Right cardiac atrium (tissue), 5 donors: ENCODE measurements at regions not wholly inside any gene's neighbourhood (a gene's known extent, or its start where the extent isn't known, plus 50 kb on each side); places are given as distances from the start of the nearest gene placed in this dataset.
A peak's percentile ranks its signal among the peaks of the same experiment; 100 is the strongest.
"Not testable (repeated sequence)": the region's sequence is repeated elsewhere in the genome, so short reads cannot be mapped to it uniquely, and the experiment has no call there.

Experiments used
- ATAC-seq, 2 donors: fragments of 200-7000 bp; cut with Tn5 transposase; one replicate each; pipeline versions ENCODE4 v1.8.0 to v1.9.1; 2020; ENCODE audit warnings: moderate library complexity in 2 of 2, mild to moderate bottlenecking in 1 of 2
- DNase-seq, 3 donors: peaks; one replicate each; pipeline ENCODE4 v3.0.0-alpha.2; 2020
- H3K27ac ChIP-seq: one replicate; pipeline ENCODE4 v1.5.1; 2013; ENCODE audit warnings: mild to moderate bottlenecking, low read length, control low read depth, moderate library complexity
- H3K27me3 ChIP-seq: one replicate; pipeline ENCODE4 v1.6.1; 2013; ENCODE audit not compliant: control insufficient read depth, insufficient read depth
- H3K4me1 ChIP-seq: one replicate; pipeline ENCODE4 v1.6.1; 2013; ENCODE audit warnings: low read length; ENCODE audit not compliant: control insufficient read depth, insufficient read depth
- H3K4me3 ChIP-seq: one replicate; pipeline ENCODE4 v1.5.1; 2013; ENCODE audit warnings: low read length, control low read depth
- H3K9me3 ChIP-seq: one replicate; pipeline ENCODE4 v1.6.1; 2013; ENCODE audit warnings: low read length; ENCODE audit not compliant: control insufficient read depth
- WGBS: extraction: QIAGEN DNeasy Blood & Tissue Kit; methylation state at CpG from one replicate; pipeline ENCODE4 v1.1.7; 2013; 5-methylcytosine and 5-hydroxymethylcytosine counted together
- intact Hi-C, 4 donors: fragments of 100-400 bp; cut with DNase I; formaldehyde crosslinking; loops; one replicate each; pipeline versions ENCODE4 v1.11.0 to v1.14.0; 2022 to 2023
- donor health status: healthy with polysubstance abuse.
- donor health status: DM: no; HTN: yes; CAD: no.
- donor health status: DM: no; HTN: no; CAD: no.
- donor health status: DM: no; HTN: yes; CAD: no; lungs with severe emphysema.
- donor health status: DM: yes; HTN: yes; CAD: no.

DNA sequence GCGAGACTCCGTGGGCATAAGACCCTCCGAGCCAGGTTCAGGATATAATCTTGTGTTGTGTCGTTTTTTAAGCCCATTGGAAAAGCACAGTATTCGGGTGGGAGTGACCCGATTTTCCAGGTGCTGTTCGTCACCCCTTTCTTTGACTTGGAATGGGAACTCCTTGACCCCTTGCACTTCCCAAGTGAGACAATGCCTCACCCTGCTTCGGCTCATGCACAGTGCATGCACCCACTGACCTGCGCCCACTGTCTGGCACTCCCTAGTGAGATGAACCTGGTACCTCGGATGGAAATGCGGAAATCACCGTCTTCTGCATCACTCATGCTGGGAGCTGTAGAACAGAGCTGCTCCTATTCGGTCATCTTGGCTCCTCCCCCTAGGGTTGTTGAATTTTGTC, 307.7 kb upstream of the DEFB115 start:
- WGBS, result 82% methylated on average over 13 of the region's 13 CpGs
- Histone ChIP-seq H3K4me1 (no peaks in the 10 kb centered on the region), H3K9me3 (no peaks in the 10 kb centered on the region), H3K27me3 (no peaks in the 10 kb centered on the region), H3K4me3 (no peak overlapping the region), H3K27ac (no peak overlapping the region)
- peak in 1 of 3 donors; percentile 14 for DNase-seq
- ATAC-seq, result no peak
- intact Hi-C loops, result no loop called here

- WGBS, result 73% methylated on average over 3 of the region's 3 CpGs
- H3K27me3 ChIP-seq, H3K4me1 ChIP-seq, intact Hi-C loops, H3K4me3 ChIP-seq, H3K27ac ChIP-seq, DNase-seq, ATAC-seq, H3K9me3 ChIP-seq: not testable (repeated sequence)
Observed at GRCh38 chr20:30951088-30951487, 306.4 kb upstream of the DEFB115 start.

DNA sequence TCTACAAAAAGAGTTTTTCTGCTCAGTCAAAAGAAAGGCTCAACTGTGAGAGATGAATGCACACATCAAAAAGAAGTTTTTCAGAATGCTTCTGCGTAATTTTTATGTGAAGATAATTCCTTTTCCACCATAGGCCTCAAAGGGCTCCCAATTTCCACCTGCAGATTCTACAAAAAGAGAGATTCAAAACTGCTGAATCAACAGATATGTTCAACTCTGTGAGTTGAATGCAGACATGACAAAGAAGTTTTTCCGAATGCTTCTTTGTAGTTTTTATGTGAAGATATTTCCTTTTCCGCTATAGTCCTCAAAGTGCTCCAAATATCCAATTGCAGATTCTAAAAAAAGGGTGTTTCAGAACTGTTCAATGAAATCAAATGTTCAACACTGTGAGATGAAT, 300.8 kb upstream of the DEFB115 start:
- intact Hi-C loops, H3K4me3 ChIP-seq, H3K4me1 ChIP-seq, DNase-seq, H3K27me3 ChIP-seq, H3K27ac ChIP-seq, ATAC-seq, H3K9me3 ChIP-seq: not testable (repeated sequence)
- 67% methylated on average over 3 of the region's 3 CpGs for WGBS

- H3K9me3 ChIP-seq, intact Hi-C loops, H3K27ac ChIP-seq, ATAC-seq, H3K4me1 ChIP-seq, H3K4me3 ChIP-seq, DNase-seq, H3K27me3 ChIP-seq: not testable (repeated sequence)
Observed at GRCh38 chr20:30959208-30959607, 298.3 kb upstream of the DEFB115 start.

GRCh38 chr20:30963591-30963990, 293.9 kb upstream of the DEFB115 start:
- H3K27ac ChIP-seq, result no peak overlapping the region
- intact Hi-C loops, result no loop called here
- no peaks in the 10 kb centered on the region for H3K27me3 ChIP-seq
- H3K4me3 ChIP-seq, result no peak overlapping the region
- ATAC-seq (no peak), DNase-seq (no peak)
- 76% methylated on average over 4 of the region's 4 CpGs for WGBS
- no peaks in the 10 kb centered on the region for H3K9me3 ChIP-seq
- H3K4me1 ChIP-seq, result no peaks in the 10 kb centered on the region

DNA sequence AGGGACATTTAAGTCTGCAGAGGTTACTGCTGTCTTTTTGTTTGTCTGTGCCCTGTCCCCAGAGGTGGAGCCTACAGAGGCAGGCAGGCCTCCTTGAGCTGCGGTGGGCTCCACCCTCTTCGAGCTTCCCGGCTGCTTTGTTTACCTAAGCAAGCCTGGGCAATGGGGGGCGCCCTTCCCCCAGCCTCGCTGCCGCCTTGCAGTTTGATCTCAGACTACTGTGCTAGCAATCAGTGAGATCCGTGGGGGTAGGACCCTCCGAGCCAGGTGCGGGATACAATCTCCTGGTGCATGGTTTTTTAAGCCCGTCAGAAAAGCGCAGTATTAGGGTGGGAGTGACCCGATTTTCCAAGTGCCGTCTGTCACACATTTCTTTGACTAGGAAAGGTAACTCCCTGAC, 281.6 kb upstream of the DEFB115 start:
- DNase-seq, H3K27ac ChIP-seq, H3K4me1 ChIP-seq, H3K27me3 ChIP-seq, intact Hi-C loops, H3K4me3 ChIP-seq, H3K9me3 ChIP-seq, ATAC-seq: not testable (repeated sequence)
- WGBS, result 83% methylated on average over 13 of the region's 13 CpGs

GRCh38 chr20:30985386-30985785, 272.1 kb upstream of the DEFB115 start:
- no peaks in the 10 kb centered on the region for H3K9me3 ChIP-seq
- DNase-seq, result peak in 1 of 3 donors; percentile 15

More at GRCh38 chr20:30985386-30985785, 272.1 kb upstream of the DEFB115 start:
- no peak for ATAC-seq
- intact Hi-C loops, result no loop called here
- no peak overlapping the region for H3K27ac ChIP-seq
- no peaks in the 10 kb centered on the region for H3K4me1 ChIP-seq
- no peaks in the 10 kb centered on the region for H3K27me3 ChIP-seq
- WGBS, result 88% methylated on average over 18 of the region's 18 CpGs
- no peak overlapping the region for H3K4me3 ChIP-seq
